H9 (cell line): ENCODE measurements at regions not wholly inside any gene's neighbourhood (a gene's known extent, or its start where the extent isn't known, plus 50 kb on each side); places are given as distances from the start of the nearest gene placed in this dataset.

ENCODE experiments used
- DNase-seq: peaks from one replicate; pipeline ENCODE4 v3.0.0-alpha.2; 2017
- H2AFZ ChIP-seq: one replicate; pipeline ENCODE4 v1.6.1; 2013; ENCODE audit warnings: mild to moderate bottlenecking, low read length, control low read depth, moderate library complexity
- H2AK5ac ChIP-seq: 2 replicates; pipeline ENCODE4 v1.6.1; 2013; ENCODE audit warnings: low read length, control low read depth, mixed read lengths; ENCODE audit not compliant: insufficient read length
- H2BK120ac ChIP-seq: one replicate; pipeline ENCODE4 v1.6.1; 2013; ENCODE audit warnings: low read depth, mild to moderate bottlenecking, low read length, control low read depth, inconsistent platforms; ENCODE audit not compliant: poor library complexity, severe bottlenecking
- H2BK12ac ChIP-seq: 2 replicates; pipeline ENCODE4 v1.6.1; 2013; ENCODE audit warnings: low read length, control low read depth, mixed read lengths, low read depth; ENCODE audit not compliant: insufficient read length
- H2BK15ac ChIP-seq: 2 replicates; pipeline ENCODE4 v1.6.1; 2013; ENCODE audit warnings: low read depth, low read length, control low read depth
- H2BK20ac ChIP-seq: one replicate; pipeline ENCODE4 v1.6.1; 2013; ENCODE audit warnings: low read depth, mild to moderate bottlenecking, low read length, control low read depth, inconsistent platforms; ENCODE audit not compliant: poor library complexity, severe bottlenecking
- H2BK5ac ChIP-seq: 2 replicates; pipeline ENCODE4 v1.6.1; 2013; ENCODE audit warnings: low read length, control low read depth, mixed read lengths; ENCODE audit not compliant: insufficient read length
- H3K14ac ChIP-seq: 2 replicates; pipeline ENCODE4 v1.6.1; 2013; ENCODE audit warnings: low read length, control low read depth; ENCODE audit not compliant: insufficient read depth
- H3K18ac ChIP-seq: 2 replicates; pipeline ENCODE4 v1.6.1; 2013; ENCODE audit warnings: low read depth, mild to moderate bottlenecking, mixed read lengths, low read length, control low read depth; ENCODE audit not compliant: insufficient read length
- H3K23ac ChIP-seq: 2 replicates; pipeline ENCODE4 v1.6.1; 2013; ENCODE audit warnings: low read length, control low read depth, mixed read lengths, low read depth; ENCODE audit not compliant: insufficient read length
- H3K23me2 ChIP-seq: 2 replicates; pipeline ENCODE4 v1.6.1; 2013; ENCODE audit warnings: low read depth, mild to moderate bottlenecking, mixed read lengths, low read length, control low read depth; ENCODE audit not compliant: insufficient read length, poor library complexity, severe bottlenecking
- H3K27ac ChIP-seq: 2 replicates; pipeline ENCODE4 v1.5.1; 2013; ENCODE audit warnings: low read length, control low read depth, mixed read lengths, low read depth; ENCODE audit not compliant: insufficient read length
- H3K27me3 ChIP-seq: 2 replicates; pipeline ENCODE4 v1.6.1; 2013; ENCODE audit warnings: low read length, control low read depth, inconsistent platforms; ENCODE audit not compliant: insufficient read depth
- H3K4ac ChIP-seq: 2 replicates; pipeline ENCODE4 v1.6.1; 2013; ENCODE audit warnings: low read depth, mild to moderate bottlenecking, control low read depth, inconsistent platforms, low read length, moderate library complexity
- H3K4me1 ChIP-seq: 2 replicates; pipeline ENCODE4 v1.6.1; 2013; ENCODE audit warnings: low read length, control low read depth, inconsistent platforms; ENCODE audit not compliant: insufficient read depth
- H3K4me2 ChIP-seq: 2 replicates; pipeline ENCODE4 v1.6.1; 2013; ENCODE audit warnings: low read length, control low read depth, mixed read lengths; ENCODE audit not compliant: insufficient read length, insufficient read depth
- H3K56ac ChIP-seq: 2 replicates; pipeline ENCODE4 v1.6.1; 2013; ENCODE audit warnings: low read depth, mild to moderate bottlenecking, mixed read lengths, low read length, control low read depth; ENCODE audit not compliant: insufficient read length
- H3K79me1 ChIP-seq: 2 replicates; pipeline ENCODE4 v1.6.1; 2013; ENCODE audit warnings: low read depth, mild to moderate bottlenecking, moderate library complexity, low read length, control low read depth, inconsistent platforms; ENCODE audit not compliant: insufficient read depth, poor library complexity, severe bottlenecking
- H3K79me2 ChIP-seq: 2 replicates; pipeline ENCODE4 v1.6.1; 2013; ENCODE audit warnings: low read length, control low read depth, inconsistent platforms; ENCODE audit not compliant: insufficient read depth
- H3K9ac ChIP-seq: 2 replicates; pipeline ENCODE4 v1.6.1; 2013; ENCODE audit warnings: low read length, control low read depth, mixed read lengths; ENCODE audit not compliant: insufficient read length; ENCODE audit errors: extremely low read depth
- H3K9me3 ChIP-seq: one replicate; pipeline ENCODE4 v1.6.1; 2013; ENCODE audit warnings: low read depth, low read length, inconsistent platforms; ENCODE audit not compliant: control insufficient read depth
- H3T11ph ChIP-seq: one replicate; pipeline ENCODE4 v1.6.1; 2013; ENCODE audit warnings: mild to moderate bottlenecking, low read length, control low read depth, inconsistent platforms
- H4K20me1 ChIP-seq: one replicate; pipeline ENCODE4 v1.6.1; 2013; ENCODE audit not compliant: control insufficient read depth, insufficient read length, insufficient read depth
- H4K5ac ChIP-seq: 2 replicates; pipeline ENCODE4 v1.6.1; 2013; ENCODE audit warnings: low read depth, mild to moderate bottlenecking, mixed read lengths, low read length, control low read depth; ENCODE audit not compliant: insufficient read length
- H4K8ac ChIP-seq: replicated peaks from 2 replicates; pipeline ENCODE4 v1.6.1; 2013; ENCODE audit warnings: low read length, control low read depth, mixed read lengths, low read depth; ENCODE audit not compliant: insufficient read length
- H4K91ac ChIP-seq: 2 replicates; pipeline ENCODE4 v1.6.1; 2013; ENCODE audit warnings: low read depth, mild to moderate bottlenecking, moderate library complexity, mixed read lengths, low read length, control low read depth; ENCODE audit not compliant: insufficient read length
- H3K27ac Mint-ChIP-seq, 3 experiments: 2 replicates in 2 of 3; 3 replicates in 1 of 3; pipeline ENCODE4 v1.8.0; 2020 to 2021; ENCODE audit warnings: mixed read lengths in 3 of 3, mild to moderate bottlenecking in 1 of 3, moderate library complexity in 1 of 3
- H3K27me3 Mint-ChIP-seq: 2 replicates; pipeline ENCODE4 v1.8.0; 2021; ENCODE audit warnings: low read depth, mild to moderate bottlenecking, moderate library complexity, mixed read lengths
- H3K36me3 Mint-ChIP-seq, 3 experiments: 2 replicates in 2 of 3; 3 replicates in 1 of 3; pipeline ENCODE4 v1.8.0; 2020 to 2021; ENCODE audit warnings: low read depth in 3 of 3, mixed read lengths in 3 of 3; ENCODE audit not compliant: insufficient read depth in 1 of 3
- H3K4me1 Mint-ChIP-seq, 2 experiments: 2 replicates each; pipeline ENCODE4 v1.8.0; 2020; ENCODE audit warnings: mixed read lengths in 2 of 2
- H3K4me3 Mint-ChIP-seq, 2 experiments: 2 replicates in 1 of 2; 3 replicates in 1 of 2; pipeline ENCODE4 v1.8.0; 2020 to 2021; ENCODE audit warnings: mild to moderate bottlenecking in 2 of 2, mixed read lengths in 2 of 2, moderate library complexity in 1 of 2
- H3K9me3 Mint-ChIP-seq, 2 experiments: 2 replicates in 1 of 2; 3 replicates in 1 of 2; pipeline ENCODE4 v1.8.0; 2020; ENCODE audit warnings: mild to moderate bottlenecking in 2 of 2, mixed read lengths in 2 of 2, moderate library complexity in 1 of 2
- WGBS: extraction: QIAGEN DNeasy Blood & Tissue Kit; methylation state at CpG from one replicate; pipeline ENCODE4 v1.1.7; 2013; ENCODE audit warnings: missing lambda C conversion rate, low lambda C conversion rate, mixed read lengths; ENCODE audit not compliant: insufficient read length; ENCODE audit errors: extremely low coverage; 5-methylcytosine and 5-hydroxymethylcytosine counted together
- TF ChIP-seq, protein P1 (sequence below): fragments of 200-600 bp; sonication (generic); conservative IDR thresholded peaks from 3 replicates; pipeline ENCODE4 v1.8.0; 2021; ENCODE audit warnings: antibody characterized with exemption, mild to moderate bottlenecking

DNA sequence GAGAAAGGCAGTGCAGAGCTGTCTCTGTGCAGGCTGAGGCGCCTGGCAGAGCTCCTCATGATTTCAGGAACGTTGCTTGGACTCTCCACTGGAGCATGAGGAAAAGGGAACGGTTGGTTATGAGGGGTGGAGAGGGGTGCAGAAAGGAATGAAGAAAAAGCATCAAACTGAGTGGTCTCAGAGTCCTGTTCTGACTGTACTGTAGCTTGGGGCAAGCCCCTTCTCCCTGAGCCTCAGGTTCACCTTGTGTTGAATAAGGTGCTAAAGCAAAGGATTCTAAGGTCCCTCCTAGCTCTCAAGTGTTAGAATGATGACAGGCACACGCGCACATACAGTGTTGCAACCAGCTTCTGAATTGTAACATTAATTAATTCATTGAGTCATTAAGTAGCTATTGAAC, 125.2 kb upstream of the PARP11 start:
- H3K9me3 ChIP-seq = no peaks in the 10 kb centered on the region
- H3K23ac ChIP-seq = no peak overlapping the region
- H4K20me1 ChIP-seq = no peaks in the 10 kb centered on the region
- H2BK15ac ChIP-seq = no peak overlapping the region
- no peak for DNase-seq
- H2BK12ac ChIP-seq = no peak overlapping the region
- Mint-ChIP-seq H3K27ac (no peak overlapping the region; a peak in 1 of 7 replicates), H3K36me3 (peaks cover 0 to 9% (median 8%) of the 10 kb centered on the region in 3 experiments; a peak in 4 of 7 replicates), H3K27me3 (peaks cover 14% of the 10 kb centered on the region), H3K4me3 (no peak overlapping the region), H3K4me1 (peaks cover 7 to 20% of the 10 kb centered on the region in 2 experiments), H3K9me3 (peaks cover 3 to 12% of the 10 kb centered on the region in 2 experiments; a peak in 4 of 5 replicates)
- H3K4me2 ChIP-seq = no peak overlapping the region
- H3K14ac ChIP-seq = no peak overlapping the region
- no peaks in the 10 kb centered on the region for H3K79me1 ChIP-seq
- H3K27ac ChIP-seq = no peak overlapping the region
- no peak overlapping the region for H2BK20ac ChIP-seq
- no CpG with 5 or more reads among the region's 5 CpGs for WGBS
- no peak overlapping the region for H2AFZ ChIP-seq
- H3K23me2 ChIP-seq = no peaks in the 10 kb centered on the region
- H4K8ac ChIP-seq = no peak overlapping the region
- H2AK5ac ChIP-seq = no peak overlapping the region
- H2BK5ac ChIP-seq = no peak overlapping the region
- no peak overlapping the region for H2BK120ac ChIP-seq
- no peak overlapping the region for H3K18ac ChIP-seq
- TF ChIP-seq, protein P1, sequence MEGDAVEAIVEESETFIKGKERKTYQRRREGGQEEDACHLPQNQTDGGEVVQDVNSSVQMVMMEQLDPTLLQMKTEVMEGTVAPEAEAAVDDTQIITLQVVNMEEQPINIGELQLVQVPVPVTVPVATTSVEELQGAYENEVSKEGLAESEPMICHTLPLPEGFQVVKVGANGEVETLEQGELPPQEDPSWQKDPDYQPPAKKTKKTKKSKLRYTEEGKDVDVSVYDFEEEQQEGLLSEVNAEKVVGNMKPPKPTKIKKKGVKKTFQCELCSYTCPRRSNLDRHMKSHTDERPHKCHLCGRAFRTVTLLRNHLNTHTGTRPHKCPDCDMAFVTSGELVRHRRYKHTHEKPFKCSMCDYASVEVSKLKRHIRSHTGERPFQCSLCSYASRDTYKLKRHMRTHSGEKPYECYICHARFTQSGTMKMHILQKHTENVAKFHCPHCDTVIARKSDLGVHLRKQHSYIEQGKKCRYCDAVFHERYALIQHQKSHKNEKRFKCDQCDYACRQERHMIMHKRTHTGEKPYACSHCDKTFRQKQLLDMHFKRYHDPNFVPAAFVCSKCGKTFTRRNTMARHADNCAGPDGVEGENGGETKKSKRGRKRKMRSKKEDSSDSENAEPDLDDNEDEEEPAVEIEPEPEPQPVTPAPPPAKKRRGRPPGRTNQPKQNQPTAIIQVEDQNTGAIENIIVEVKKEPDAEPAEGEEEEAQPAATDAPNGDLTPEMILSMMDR = no peak
- no peaks in the 10 kb centered on the region for H3K79me2 ChIP-seq
- H3K4me1 ChIP-seq = peaks cover 4% of the 10 kb centered on the region; the same call in 1 of the 2 replicates
- H3K56ac ChIP-seq = no peak overlapping the region
- H3K4ac ChIP-seq = no peak overlapping the region
- no peak overlapping the region for H4K91ac ChIP-seq
- no peak overlapping the region for H4K5ac ChIP-seq
- H3K9ac ChIP-seq = no peak overlapping the region
- H3T11ph ChIP-seq = no peak overlapping the region
- no peaks in the 10 kb centered on the region for H3K27me3 ChIP-seq
